T-helper 17 cell (primary cell): ENCODE measurements at regions not wholly inside any gene's neighbourhood (a gene's known extent, or its start where the extent isn't known, plus 50 kb on each side); places are given as distances from the start of the nearest gene placed in this dataset.

Experiments
- ATAC-seq: fragments of 150-1000 bp; cut with Tn5 transposase; 2 replicates; pipeline ENCODE4 v1.10.0; 2021; ENCODE audit warnings: mild to moderate bottlenecking, moderate library complexity
- DNase-seq, 3 donors: peaks; one replicate each; pipeline versions ENCODE4 v3.0.0 to v3.0.0-alpha.2; 2020 to 2021
- H3K9me3 ChIP-seq: one replicate; pipeline ENCODE4 v1.7.0; 2013; ENCODE audit warnings: low read length, mild to moderate bottlenecking; ENCODE audit not compliant: control insufficient read depth, poor library complexity, severe bottlenecking
- H3K27ac Mint-ChIP-seq: one replicate; pipeline ENCODE4 v1.8.0; 2022; ENCODE audit warnings: mild to moderate bottlenecking, moderate library complexity, mixed read lengths
- H3K27me3 Mint-ChIP-seq: one replicate; pipeline ENCODE4 v1.8.0; 2022; ENCODE audit warnings: mixed read lengths
- H3K36me3 Mint-ChIP-seq: one replicate; pipeline ENCODE4 v1.8.0; 2022; ENCODE audit warnings: low read depth, mixed read lengths
- H3K4me1 Mint-ChIP-seq: one replicate; pipeline ENCODE4 v1.8.0; 2022; ENCODE audit warnings: mild to moderate bottlenecking, mixed read lengths
- H3K4me3 Mint-ChIP-seq: one replicate; pipeline ENCODE4 v1.8.0; 2022; ENCODE audit warnings: mild to moderate bottlenecking, moderate library complexity, mixed read lengths

DNA sequence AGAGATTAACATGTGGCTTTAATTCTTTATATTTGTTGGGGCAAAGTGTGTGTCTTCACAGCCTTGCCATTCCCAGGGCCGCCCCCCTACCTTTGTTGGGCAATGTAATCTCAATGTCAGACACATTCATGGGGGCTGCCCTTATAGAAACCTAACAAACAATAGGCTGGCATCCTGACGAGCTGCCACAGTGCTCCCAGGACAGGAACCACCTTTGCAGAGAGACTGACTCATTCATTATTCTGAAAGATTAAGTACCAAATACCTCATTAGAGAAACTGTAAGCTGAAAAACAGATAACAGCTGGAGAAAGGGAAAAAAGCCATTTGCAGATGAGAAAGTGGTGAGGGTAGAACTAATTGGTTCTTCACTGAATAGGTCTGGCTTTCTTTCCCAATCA is 1587.5 kb upstream of the PIK3C3 start:
- no peaks in the 10 kb centered on the region for H3K36me3 Mint-ChIP-seq
- no peak overlapping the region for H3K4me3 Mint-ChIP-seq
- no peak overlapping the region for H3K27ac Mint-ChIP-seq
- no peaks in the 10 kb centered on the region for H3K4me1 Mint-ChIP-seq
- no peak for ATAC-seq
- DNase-seq, result no peak
- H3K27me3 Mint-ChIP-seq, result no peaks in the 10 kb centered on the region
- H3K9me3 ChIP-seq, result no peaks in the 10 kb centered on the region

DNA sequence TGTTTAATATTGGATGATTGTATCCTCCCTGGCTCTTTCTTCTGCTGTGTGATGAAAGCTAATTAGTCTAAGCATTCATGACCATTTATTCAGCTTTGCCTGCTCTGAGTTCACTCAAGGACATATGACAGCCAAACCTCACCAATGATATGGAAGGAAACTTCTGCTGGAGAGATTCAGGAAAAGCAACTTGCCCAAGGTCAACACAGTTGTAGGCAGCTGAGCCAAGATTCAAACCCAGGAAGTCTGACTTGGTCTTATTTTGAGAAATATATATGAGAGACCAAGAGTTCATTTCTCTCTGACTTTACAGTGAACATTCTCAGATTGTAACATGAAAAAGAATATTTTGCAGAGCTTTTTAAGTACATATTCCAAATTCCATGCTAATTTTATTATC is 1588.5 kb upstream of the PIK3C3 start:
- no peaks in the 10 kb centered on the region for H3K36me3 Mint-ChIP-seq
- no peak overlapping the region for H3K27ac Mint-ChIP-seq
- no peaks in the 10 kb centered on the region for H3K27me3 Mint-ChIP-seq
- DNase-seq (no peak), ATAC-seq (no peak)
- H3K4me1 Mint-ChIP-seq, result no peaks in the 10 kb centered on the region
- H3K4me3 Mint-ChIP-seq, result no peak overlapping the region
- H3K9me3 ChIP-seq, result no peaks in the 10 kb centered on the region

GRCh38 chr18:40365526-40365925 is 1589.5 kb upstream of the PIK3C3 start:
- no peaks in the 10 kb centered on the region for H3K4me1 Mint-ChIP-seq
- H3K27me3 Mint-ChIP-seq, result no peaks in the 10 kb centered on the region
- no peak overlapping the region for H3K27ac Mint-ChIP-seq
- no peak for ATAC-seq
- no peaks in the 10 kb centered on the region for H3K9me3 ChIP-seq
- no peak for DNase-seq
- no peaks in the 10 kb centered on the region for H3K36me3 Mint-ChIP-seq
- no peak overlapping the region for H3K4me3 Mint-ChIP-seq

DNA sequence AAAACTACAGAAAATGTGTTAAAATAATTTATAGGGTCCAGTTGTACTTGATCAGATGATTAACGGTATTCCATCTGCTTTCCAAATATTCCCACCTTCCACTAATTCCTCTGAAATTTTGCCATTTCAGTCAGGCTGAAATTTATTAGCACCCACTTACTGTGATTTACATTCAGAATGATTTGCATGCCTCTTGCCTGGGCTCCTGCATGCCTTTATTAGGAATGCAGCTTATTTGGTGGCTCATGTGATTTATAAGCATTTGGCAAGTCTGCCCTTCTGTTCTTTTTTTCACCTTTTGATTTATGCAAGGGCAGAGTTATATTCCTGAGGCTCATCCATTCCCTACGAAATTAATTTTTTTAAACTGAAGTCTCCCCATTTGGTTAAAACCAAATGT is 1594.5 kb upstream of the PIK3C3 start:
- no peak for ATAC-seq
- no peaks in the 10 kb centered on the region for H3K4me1 Mint-ChIP-seq

DNA sequence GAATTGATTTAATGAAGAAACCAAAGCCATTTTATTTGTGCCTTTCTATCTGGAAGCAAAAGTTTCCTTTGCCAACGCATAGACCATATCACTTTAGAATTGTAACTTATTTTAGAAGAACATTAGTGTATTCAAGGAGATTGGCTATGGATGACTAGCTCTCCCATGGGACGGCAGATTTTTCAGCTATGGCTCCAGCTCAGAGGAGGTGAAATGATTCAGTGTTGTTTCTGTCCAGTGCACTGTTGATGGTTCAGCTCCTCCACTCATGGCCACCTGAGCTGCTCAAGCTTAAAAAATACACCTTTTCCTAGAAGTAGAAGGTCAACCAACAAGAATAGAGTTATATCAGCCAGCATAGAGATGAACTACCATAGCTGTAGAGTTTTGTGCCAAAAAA is 1597.5 kb upstream of the PIK3C3 start:
- H3K27ac Mint-ChIP-seq, result no peak overlapping the region
- H3K4me3 Mint-ChIP-seq, result no peak overlapping the region
- H3K9me3 ChIP-seq, result no peaks in the 10 kb centered on the region
- no peaks in the 10 kb centered on the region for H3K36me3 Mint-ChIP-seq
- H3K4me1 Mint-ChIP-seq, result no peaks in the 10 kb centered on the region
- DNase-seq, result no peak
- no peak for ATAC-seq
- no peaks in the 10 kb centered on the region for H3K27me3 Mint-ChIP-seq

More for the DNA sequence above, 1594.5 kb upstream of the PIK3C3 start:
- Mint-ChIP-seq H3K36me3 (no peaks in the 10 kb centered on the region), H3K27me3 (no peaks in the 10 kb centered on the region), H3K27ac (no peak overlapping the region), H3K4me3 (no peak overlapping the region)
- DNase-seq, result no peak
- H3K9me3 ChIP-seq, result no peaks in the 10 kb centered on the region

GRCh38 chr18:40356168-40356567 is 1598.9 kb upstream of the PIK3C3 start:
- DNase-seq (no peak), ATAC-seq (no peak)
- no peaks in the 10 kb centered on the region for H3K27me3 Mint-ChIP-seq

GRCh38 chr18:40355726-40356125 is 1599.3 kb upstream of the PIK3C3 start:
- H3K27me3 Mint-ChIP-seq, result no peaks in the 10 kb centered on the region
- no peak for DNase-seq
- no peaks in the 10 kb centered on the region for H3K9me3 ChIP-seq
- no peak overlapping the region for H3K27ac Mint-ChIP-seq
- no peaks in the 10 kb centered on the region for H3K4me1 Mint-ChIP-seq
- H3K36me3 Mint-ChIP-seq, result no peaks in the 10 kb centered on the region
- H3K4me3 Mint-ChIP-seq, result no peak overlapping the region
- ATAC-seq, result no peak

More at GRCh38 chr18:40356168-40356567, 1598.9 kb upstream of the PIK3C3 start:
- H3K36me3 Mint-ChIP-seq, result no peaks in the 10 kb centered on the region
- no peaks in the 10 kb centered on the region for H3K4me1 Mint-ChIP-seq
- no peaks in the 10 kb centered on the region for H3K9me3 ChIP-seq
- H3K27ac Mint-ChIP-seq, result no peak overlapping the region
- H3K4me3 Mint-ChIP-seq, result no peak overlapping the region

DNA sequence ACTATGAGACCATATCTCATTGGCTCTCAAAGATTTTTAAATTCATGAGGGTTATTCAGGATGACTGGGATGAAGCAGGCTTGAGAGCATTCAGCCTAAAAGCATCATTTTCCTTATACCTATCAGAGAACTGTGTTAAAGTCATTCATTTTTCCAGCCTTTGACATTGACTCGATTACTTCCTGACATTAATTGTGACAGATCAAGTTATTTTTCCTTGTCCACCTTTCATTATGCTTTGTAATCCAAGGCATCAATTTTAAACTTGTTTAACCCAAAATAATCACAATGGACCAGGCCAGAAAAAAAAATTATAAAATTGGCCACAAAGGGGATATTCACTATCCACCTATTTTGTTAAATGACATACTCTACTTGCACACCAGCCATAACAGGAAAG is 1606.8 kb upstream of the PIK3C3 start:
- ATAC-seq (no peak), DNase-seq (no peak)
- Mint-ChIP-seq H3K4me3 (no peak overlapping the region), H3K27ac (no peak overlapping the region), H3K27me3 (no peaks in the 10 kb centered on the region), H3K36me3 (no peaks in the 10 kb centered on the region), H3K4me1 (no peaks in the 10 kb centered on the region)
- no peaks in the 10 kb centered on the region for H3K9me3 ChIP-seq

DNA sequence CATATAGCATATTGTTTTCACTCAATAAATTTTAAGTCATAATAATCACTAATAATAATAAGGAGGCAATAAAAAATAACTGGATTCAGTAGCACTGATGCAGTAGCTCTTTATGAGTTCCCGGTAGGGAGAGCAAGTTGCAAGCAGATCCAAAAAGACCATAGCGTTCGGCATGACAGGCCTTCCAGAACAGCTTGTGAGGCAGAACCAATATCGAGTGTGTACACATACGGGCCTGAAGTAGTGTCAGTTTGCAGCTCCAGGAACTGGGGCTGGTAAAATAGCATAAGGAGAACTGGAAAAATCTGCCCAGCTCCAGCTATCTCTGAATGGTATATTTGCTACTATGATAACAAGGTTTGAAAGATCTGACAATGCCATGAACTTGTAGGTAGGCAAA is 1607.8 kb upstream of the PIK3C3 start:
- Mint-ChIP-seq H3K4me3 (no peak overlapping the region), H3K4me1 (no peaks in the 10 kb centered on the region), H3K27me3 (no peaks in the 10 kb centered on the region), H3K27ac (no peak overlapping the region), H3K36me3 (no peaks in the 10 kb centered on the region)
- H3K9me3 ChIP-seq, result no peaks in the 10 kb centered on the region
- ATAC-seq (no peak), DNase-seq (no peak)

GRCh38 chr18:40346146-40346545 is 1608.9 kb upstream of the PIK3C3 start:
- no peak overlapping the region for H3K4me3 Mint-ChIP-seq
- no peaks in the 10 kb centered on the region for H3K4me1 Mint-ChIP-seq
- H3K27me3 Mint-ChIP-seq, result no peaks in the 10 kb centered on the region
- no peak for ATAC-seq
- H3K36me3 Mint-ChIP-seq, result no peaks in the 10 kb centered on the region
- no peak for DNase-seq
- no peaks in the 10 kb centered on the region for H3K9me3 ChIP-seq
- H3K27ac Mint-ChIP-seq, result no peak overlapping the region

GRCh38 chr18:40341701-40342100 is 1613.3 kb upstream of the PIK3C3 start:
- no peaks in the 10 kb centered on the region for H3K4me1 Mint-ChIP-seq
- H3K27me3 Mint-ChIP-seq, result no peaks in the 10 kb centered on the region
- no peak overlapping the region for H3K27ac Mint-ChIP-seq
- no peak overlapping the region for H3K4me3 Mint-ChIP-seq
- no peaks in the 10 kb centered on the region for H3K36me3 Mint-ChIP-seq
- H3K9me3 ChIP-seq, result no peaks in the 10 kb centered on the region
- no peak for ATAC-seq
- no peak for DNase-seq

- no peaks in the 10 kb centered on the region for H3K36me3 Mint-ChIP-seq
Measured at GRCh38 chr18:40338284-40338683, 1616.8 kb upstream of the PIK3C3 start.

DNA sequence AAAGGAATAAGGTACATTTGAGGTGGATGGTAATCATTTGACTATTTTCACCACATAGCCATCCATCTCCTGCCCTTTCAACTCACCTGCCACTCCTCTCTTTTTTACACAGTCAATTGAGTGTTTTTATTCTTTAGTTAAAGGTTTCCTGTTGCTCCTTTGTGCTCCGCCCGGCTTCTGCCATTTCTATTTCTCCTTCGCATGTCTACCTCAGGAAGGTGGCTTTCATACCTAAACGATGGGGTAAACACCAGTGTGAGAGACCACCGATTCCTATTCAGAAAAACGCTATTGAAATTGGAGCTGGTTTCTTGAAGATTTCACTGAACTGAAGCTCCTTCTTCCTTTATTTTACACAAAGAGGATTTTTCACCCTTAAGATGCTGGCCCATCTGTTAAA is 1628.0 kb upstream of the PIK3C3 start:
- no peak overlapping the region for H3K4me3 Mint-ChIP-seq
- no peaks in the 10 kb centered on the region for H3K27me3 Mint-ChIP-seq
- ATAC-seq, result no peak
- no peaks in the 10 kb centered on the region for H3K9me3 ChIP-seq
- no peak for DNase-seq
- no peaks in the 10 kb centered on the region for H3K4me1 Mint-ChIP-seq
- no peaks in the 10 kb centered on the region for H3K36me3 Mint-ChIP-seq
- H3K27ac Mint-ChIP-seq, result no peak overlapping the region

More at GRCh38 chr18:40338284-40338683, 1616.8 kb upstream of the PIK3C3 start:
- ATAC-seq, result no peak
- no peaks in the 10 kb centered on the region for H3K9me3 ChIP-seq
- H3K4me1 Mint-ChIP-seq, result no peaks in the 10 kb centered on the region
- no peak overlapping the region for H3K27ac Mint-ChIP-seq
- no peak for DNase-seq
- no peak overlapping the region for H3K4me3 Mint-ChIP-seq
- no peaks in the 10 kb centered on the region for H3K27me3 Mint-ChIP-seq

- no peaks in the 10 kb centered on the region for H3K9me3 ChIP-seq
- H3K27ac Mint-ChIP-seq, result no peak overlapping the region
- ATAC-seq (no peak), DNase-seq (no peak)
- H3K36me3 Mint-ChIP-seq, result no peaks in the 10 kb centered on the region
- no peaks in the 10 kb centered on the region for H3K27me3 Mint-ChIP-seq
- H3K4me3 Mint-ChIP-seq, result no peak overlapping the region
- H3K4me1 Mint-ChIP-seq, result no peaks in the 10 kb centered on the region
Measured at GRCh38 chr18:40325988-40326387, 1629.0 kb upstream of the PIK3C3 start.

DNA sequence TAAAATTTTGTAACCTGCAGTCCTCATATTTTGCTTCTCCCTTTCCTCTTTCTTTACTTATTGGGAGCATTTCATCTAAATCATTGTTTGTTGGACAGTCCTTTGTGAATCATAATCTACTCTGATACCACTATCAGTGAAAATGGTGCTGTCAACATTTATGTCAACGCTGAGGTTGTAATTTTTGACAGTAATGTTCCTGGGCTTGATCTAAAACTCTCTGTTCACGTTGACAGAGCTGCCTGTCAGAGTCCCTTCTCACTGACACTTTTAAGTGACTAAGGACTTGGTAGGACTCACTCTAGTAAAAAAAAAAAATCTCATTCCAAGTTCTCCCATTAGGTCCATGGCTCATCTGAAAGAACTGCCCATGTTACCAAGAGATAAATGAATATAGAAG is 1640.8 kb upstream of the PIK3C3 start:
- Mint-ChIP-seq H3K4me3 (no peak overlapping the region), H3K27me3 (no peaks in the 10 kb centered on the region), H3K27ac (no peak overlapping the region), H3K4me1 (no peaks in the 10 kb centered on the region), H3K36me3 (no peaks in the 10 kb centered on the region)
- ATAC-seq (no peak), DNase-seq (no peak)
- H3K9me3 ChIP-seq, result no peaks in the 10 kb centered on the region
